Lower leg skin (tissue), 3 donors: ENCODE measurements at regions not wholly inside any gene's neighbourhood (a gene's known extent, or its start where the extent isn't known, plus 50 kb on each side); places are given as distances from the start of the nearest gene placed in this dataset.

Experiments used
- POLR2A ChIP-seq, 2 donors: fragments of 450-650 bp; IDR thresholded peaks; one replicate each; pipeline ENCODE4 v1.6.1; 2016 to 2017; ENCODE audit warnings: antibody characterized with exemption in 2 of 2, mild to moderate bottlenecking in 1 of 2, moderate library complexity in 1 of 2
- TF ChIP-seq, protein P1 (sequence below), 3 donors: fragments of 450-650 bp; IDR thresholded peaks; one replicate each; pipeline ENCODE4 v1.5.1; 2016; ENCODE audit warnings: antibody characterized with exemption in 3 of 3, mild to moderate bottlenecking in 3 of 3, moderate library complexity in 2 of 3

DNA sequence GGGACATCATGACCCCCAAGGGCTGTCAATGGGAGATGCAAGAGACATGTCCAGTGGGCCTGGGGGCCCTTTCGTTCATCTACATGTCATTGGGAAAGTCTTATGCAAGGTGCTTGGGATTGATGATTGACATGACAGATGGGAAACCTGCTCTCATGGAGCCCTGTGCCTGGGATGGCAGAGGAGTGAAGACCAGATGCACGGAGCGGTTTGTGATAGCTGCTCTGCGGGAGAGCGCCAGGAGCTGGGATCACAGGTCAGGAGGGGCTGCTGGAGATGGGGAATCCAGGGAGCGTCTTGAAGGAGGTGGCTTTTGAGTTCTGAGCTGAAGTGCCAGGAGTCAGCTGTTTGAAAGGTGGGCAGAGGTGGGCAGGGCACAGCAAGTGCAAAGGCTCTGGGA is 104.3 kb downstream of the FGF18 start:
- TF ChIP-seq, protein P1, sequence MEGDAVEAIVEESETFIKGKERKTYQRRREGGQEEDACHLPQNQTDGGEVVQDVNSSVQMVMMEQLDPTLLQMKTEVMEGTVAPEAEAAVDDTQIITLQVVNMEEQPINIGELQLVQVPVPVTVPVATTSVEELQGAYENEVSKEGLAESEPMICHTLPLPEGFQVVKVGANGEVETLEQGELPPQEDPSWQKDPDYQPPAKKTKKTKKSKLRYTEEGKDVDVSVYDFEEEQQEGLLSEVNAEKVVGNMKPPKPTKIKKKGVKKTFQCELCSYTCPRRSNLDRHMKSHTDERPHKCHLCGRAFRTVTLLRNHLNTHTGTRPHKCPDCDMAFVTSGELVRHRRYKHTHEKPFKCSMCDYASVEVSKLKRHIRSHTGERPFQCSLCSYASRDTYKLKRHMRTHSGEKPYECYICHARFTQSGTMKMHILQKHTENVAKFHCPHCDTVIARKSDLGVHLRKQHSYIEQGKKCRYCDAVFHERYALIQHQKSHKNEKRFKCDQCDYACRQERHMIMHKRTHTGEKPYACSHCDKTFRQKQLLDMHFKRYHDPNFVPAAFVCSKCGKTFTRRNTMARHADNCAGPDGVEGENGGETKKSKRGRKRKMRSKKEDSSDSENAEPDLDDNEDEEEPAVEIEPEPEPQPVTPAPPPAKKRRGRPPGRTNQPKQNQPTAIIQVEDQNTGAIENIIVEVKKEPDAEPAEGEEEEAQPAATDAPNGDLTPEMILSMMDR (IDR thresholded peaks at IDR 0.05), result no peak
- no peak for TF ChIP-seq POLR2A (IDR thresholded peaks at IDR 0.05)
